Lower leg skin (tissue), 4 donors: ENCODE measurements at regions not wholly inside any gene's neighbourhood (a gene's known extent, or its start where the extent isn't known, plus 50 kb on each side); places are given as distances from the start of the nearest gene placed in this dataset.
"Not testable (repeated sequence)": the region's sequence is repeated elsewhere in the genome, so short reads cannot be mapped to it uniquely, and the experiment has no call there.

Experiments used
- DNase-seq, 2 donors: peaks; one replicate each; pipeline ENCODE4 v3.0.0-alpha.2; 2019; ENCODE audit warnings: low spot score in 2 of 2
- H3K4me3 ChIP-seq: fragments of 200-600 bp; sonication (generic); 2 replicates; pipeline ENCODE4 v1.5.1; 2017; ENCODE audit warnings: mild to moderate bottlenecking, low read depth; ENCODE audit not compliant: poor library complexity, severe bottlenecking
- POLR2A ChIP-seq, 2 donors: fragments of 450-650 bp; IDR thresholded peaks; one replicate each; pipeline ENCODE4 v1.6.1; 2016 to 2017; ENCODE audit warnings: antibody characterized with exemption in 2 of 2, mild to moderate bottlenecking in 1 of 2, moderate library complexity in 1 of 2
- WGBS, 2 donors: methylation state at CpG; one replicate each; pipeline ENCODE4 v1.1.5; 2018; 5-methylcytosine and 5-hydroxymethylcytosine counted together
- intact Hi-C: fragments of 100-400 bp; cut with DNase I; formaldehyde crosslinking; loops from one replicate; pipeline ENCODE4 v1.15.0; 2023; ENCODE audit warnings: low total_unique reads
- TF ChIP-seq, protein P1 (sequence below), 3 donors: fragments of 450-650 bp; IDR thresholded peaks; one replicate each; pipeline ENCODE4 v1.5.1; 2016; ENCODE audit warnings: antibody characterized with exemption in 3 of 3, mild to moderate bottlenecking in 3 of 3, moderate library complexity in 2 of 3

DNA sequence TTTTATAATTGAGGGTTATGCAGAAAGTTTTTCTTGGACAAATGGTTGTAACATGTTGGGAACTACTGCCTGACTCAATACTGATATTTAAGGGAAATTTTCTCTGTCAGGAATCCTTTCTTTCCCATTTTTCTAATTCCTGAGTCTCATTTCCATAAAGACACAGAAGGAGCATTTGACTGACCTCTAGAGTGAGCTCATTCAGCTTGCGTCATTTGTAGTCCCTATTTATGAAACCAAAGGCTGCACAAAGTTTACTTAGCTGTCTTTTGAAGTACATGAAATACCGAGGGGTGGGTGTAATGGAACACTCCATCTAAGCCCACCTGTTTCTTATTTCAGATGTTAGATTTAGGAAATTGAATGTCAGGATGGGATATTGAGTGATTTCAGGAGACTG is 359.5 kb upstream of the C11orf87 start:
- H3K4me3 ChIP-seq, result no peak overlapping the region
- DNase-seq, result no peak
- WGBS, 2 donors, result 73 to 74% methylated on average over 2 of the region's 2 CpGs
- no peak for TF ChIP-seq POLR2A (IDR thresholded peaks at IDR 0.05)
- TF ChIP-seq, protein P1, sequence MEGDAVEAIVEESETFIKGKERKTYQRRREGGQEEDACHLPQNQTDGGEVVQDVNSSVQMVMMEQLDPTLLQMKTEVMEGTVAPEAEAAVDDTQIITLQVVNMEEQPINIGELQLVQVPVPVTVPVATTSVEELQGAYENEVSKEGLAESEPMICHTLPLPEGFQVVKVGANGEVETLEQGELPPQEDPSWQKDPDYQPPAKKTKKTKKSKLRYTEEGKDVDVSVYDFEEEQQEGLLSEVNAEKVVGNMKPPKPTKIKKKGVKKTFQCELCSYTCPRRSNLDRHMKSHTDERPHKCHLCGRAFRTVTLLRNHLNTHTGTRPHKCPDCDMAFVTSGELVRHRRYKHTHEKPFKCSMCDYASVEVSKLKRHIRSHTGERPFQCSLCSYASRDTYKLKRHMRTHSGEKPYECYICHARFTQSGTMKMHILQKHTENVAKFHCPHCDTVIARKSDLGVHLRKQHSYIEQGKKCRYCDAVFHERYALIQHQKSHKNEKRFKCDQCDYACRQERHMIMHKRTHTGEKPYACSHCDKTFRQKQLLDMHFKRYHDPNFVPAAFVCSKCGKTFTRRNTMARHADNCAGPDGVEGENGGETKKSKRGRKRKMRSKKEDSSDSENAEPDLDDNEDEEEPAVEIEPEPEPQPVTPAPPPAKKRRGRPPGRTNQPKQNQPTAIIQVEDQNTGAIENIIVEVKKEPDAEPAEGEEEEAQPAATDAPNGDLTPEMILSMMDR (IDR thresholded peaks at IDR 0.05), result no peak
- intact Hi-C loops, result no loop called here

DNA sequence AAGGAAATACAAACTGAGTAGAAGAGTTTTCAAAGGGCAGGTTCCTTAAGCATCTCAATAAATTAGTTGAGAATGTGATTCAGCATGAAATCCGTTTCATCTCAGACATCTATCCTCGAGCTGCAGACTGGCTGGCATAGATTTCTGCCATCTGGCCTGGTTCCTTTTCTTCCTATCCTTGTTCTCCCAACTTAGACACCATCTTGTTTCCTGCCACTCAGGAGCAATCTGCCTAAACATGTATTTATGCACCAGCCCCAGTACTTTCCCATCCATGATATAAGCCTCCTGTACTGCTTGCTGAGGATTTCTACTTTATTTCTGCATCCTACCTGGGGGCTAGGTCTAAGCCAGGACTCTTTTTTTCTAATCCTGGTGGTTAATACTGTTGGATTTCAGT is 359.1 kb upstream of the C11orf87 start:
- H3K4me3 ChIP-seq, result no peak overlapping the region
- intact Hi-C loops, result no loop called here
- TF ChIP-seq, protein P1 (IDR thresholded peaks at IDR 0.05), result no peak
- no peak for TF ChIP-seq POLR2A (IDR thresholded peaks at IDR 0.05)
- DNase-seq, result no peak
- WGBS, 2 donors, result 32 to 52% methylated on average over 2 of the region's 2 CpGs

DNA sequence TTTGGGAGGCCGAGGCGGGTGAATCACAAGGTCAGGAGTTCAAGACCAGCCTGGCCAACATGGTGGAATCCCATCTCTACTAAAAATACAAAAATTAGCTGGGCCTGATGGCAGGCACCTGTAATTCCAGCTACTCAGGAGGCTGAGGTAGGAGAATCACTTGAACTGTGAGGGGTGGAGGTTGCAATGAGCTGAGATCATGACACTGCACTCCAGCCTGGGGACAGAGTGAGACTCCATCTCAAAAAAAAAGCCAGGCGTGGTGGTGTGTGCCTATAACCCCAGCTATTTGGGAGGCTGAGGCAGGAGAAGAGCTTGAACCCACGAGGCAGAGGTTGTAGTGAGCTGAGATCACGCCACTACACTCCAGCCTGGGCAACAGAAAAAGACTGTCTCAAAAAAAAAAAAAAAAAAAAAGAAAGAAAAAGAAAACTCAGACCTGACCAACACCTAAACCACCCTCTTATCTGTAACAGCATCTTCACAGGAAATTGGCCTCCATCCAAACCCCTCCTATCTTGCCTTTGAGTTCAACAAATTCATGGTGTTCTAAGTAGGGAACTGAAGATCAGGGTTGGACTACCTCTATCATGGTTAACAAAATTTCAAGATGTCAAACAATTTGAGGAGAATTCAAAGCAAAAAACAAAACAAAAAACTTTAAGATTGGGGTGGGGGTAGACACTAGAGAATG is 357.2 kb upstream of the C11orf87 start:
- not testable (repeated sequence) for DNase-seq

GRCh38 chr11:109071262-109071661 is 350.7 kb upstream of the C11orf87 start:
- intact Hi-C loops, result no loop called here
- DNase-seq, result no peak
- TF ChIP-seq, protein P1 (IDR thresholded peaks at IDR 0.05), result no peak
- TF ChIP-seq POLR2A (IDR thresholded peaks at IDR 0.05), result no peak
- no peak overlapping the region for H3K4me3 ChIP-seq

More for the DNA sequence above, 357.2 kb upstream of the C11orf87 start:
- H3K4me3 ChIP-seq, intact Hi-C loops: not testable (repeated sequence)
- WGBS, 2 donors, result 84 to 93% methylated on average over 5 of the region's 5 CpGs

DNA sequence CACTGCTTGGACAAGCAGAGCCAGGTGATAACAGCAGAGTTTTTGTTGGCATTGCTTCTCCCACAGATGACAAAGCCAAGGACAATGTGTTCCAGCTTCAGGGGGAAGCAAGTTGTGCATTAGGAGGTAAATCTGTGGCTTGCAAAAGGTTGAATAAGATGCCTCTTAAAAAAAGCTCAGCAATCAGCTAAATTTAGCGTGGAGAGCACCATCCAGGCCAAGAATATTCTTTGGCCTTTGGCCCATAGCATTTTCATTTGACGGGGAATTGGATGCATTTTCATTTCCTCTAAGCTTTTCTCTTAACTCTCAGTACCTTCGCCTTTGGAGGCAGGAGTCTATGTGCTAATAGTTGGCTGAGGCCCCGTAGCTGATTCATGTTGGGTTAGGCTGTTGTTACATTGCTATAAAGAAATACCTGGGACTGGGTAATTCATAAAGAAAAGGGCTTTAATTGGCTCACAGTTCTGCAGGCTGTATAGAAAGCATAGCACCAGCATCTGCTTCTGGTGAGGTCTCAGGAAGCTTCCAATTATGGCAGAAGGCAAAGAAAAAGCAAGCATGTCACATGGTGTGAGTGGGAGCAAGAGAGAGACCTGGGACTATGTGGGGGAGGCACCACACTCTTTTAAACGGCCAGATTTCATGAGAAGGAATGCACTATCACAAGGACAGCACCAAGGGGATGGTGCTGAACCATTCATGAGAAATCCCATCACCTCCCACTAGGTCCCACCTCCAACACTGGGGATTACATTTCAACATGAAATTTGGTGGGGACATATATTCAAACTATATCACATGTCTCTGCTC is 350.1 kb upstream of the C11orf87 start:
- intact Hi-C loops, result no loop called here
- DNase-seq, result peak in 1 of 2 donors; percentile 54
- H3K4me3 ChIP-seq, result no peak overlapping the region
- WGBS, 2 donors, result 20 to 30% methylated on average over 5 of the region's 5 CpGs
- no peak for TF ChIP-seq POLR2A (IDR thresholded peaks at IDR 0.05)
- TF ChIP-seq, protein P1 (IDR thresholded peaks at IDR 0.05), result no peak

DNA sequence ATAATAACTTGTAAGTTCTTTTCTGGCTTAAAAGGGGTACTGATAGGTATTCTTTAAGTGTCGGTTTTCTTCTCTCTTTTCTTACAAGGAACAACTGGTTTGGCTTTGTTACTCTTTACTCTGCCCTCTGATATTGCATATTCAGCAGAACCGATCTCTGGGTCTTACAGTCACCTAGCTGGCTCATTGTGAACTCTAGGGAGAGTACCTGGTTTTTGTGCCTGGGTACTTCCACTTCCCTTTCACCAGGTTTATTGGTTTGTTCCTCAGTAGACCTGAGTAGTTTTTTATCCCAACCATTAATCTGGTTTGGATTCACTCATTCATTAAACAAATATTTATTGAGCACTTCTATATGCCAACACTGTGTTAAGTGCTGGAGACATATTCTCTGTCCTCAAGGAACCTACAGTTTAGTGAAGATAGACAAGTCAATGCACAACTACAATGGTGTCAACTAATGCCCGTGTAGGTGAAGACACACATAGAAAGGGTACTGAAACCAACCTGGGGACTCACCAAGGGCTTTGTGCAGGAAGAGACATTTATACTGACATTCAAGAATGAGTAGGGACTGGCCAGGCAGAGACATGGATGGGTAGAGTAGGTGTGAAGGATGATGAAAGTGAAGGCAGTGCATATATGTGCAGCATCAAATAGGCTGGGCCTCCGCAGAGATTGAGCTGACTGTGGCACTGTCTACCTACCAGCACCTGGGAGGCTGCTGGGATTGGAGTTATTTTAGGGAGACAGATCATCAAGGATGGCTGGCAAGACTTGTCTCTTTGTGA is 348.8 kb upstream of the C11orf87 start:
- H3K4me3 ChIP-seq, result no peak overlapping the region
- WGBS, 2 donors, result 81 to 89% methylated on average over 4 of the region's 4 CpGs
- intact Hi-C loops, result no loop called here
- TF ChIP-seq, protein P1 (IDR thresholded peaks at IDR 0.05), result no peak
- TF ChIP-seq POLR2A (IDR thresholded peaks at IDR 0.05), result no peak
- DNase-seq, result no peak
